GM10266 (cell line): ENCODE measurements at regions not wholly inside any gene's neighbourhood (a gene's known extent, or its start where the extent isn't known, plus 50 kb on each side); places are given as distances from the start of the nearest gene placed in this dataset.

Experiments
- DNase-seq: peaks from one replicate; pipeline ENCODE4 v3.0.0; 2012; ENCODE audit errors: extremely low spot score
- TF ChIP-seq, protein P1 (sequence below): IDR thresholded peaks from 2 replicates; pipeline ENCODE4 v1.5.1; 2012; ENCODE audit warnings: mild to moderate bottlenecking, low read depth; ENCODE audit not compliant: control insufficient read depth, insufficient read depth; ENCODE audit errors: missing control alignments

DNA sequence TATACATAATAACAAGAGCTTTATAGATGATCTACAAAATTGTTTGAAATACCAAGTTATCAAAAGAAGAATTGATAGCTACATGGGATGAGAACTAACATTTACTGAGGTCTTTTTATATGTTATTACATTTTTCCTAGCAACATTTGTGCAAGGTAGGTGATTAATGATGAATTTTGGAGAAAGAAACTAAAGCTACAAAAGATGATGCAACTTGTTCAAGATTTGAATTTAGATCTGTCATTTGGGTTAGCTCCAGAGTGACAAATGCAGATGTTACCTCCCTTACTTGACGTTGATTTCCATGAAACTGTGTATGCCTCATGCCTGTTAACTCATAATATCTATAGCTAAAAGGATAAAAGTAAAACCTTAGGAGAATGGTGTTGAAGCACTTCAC, 84.5 kb upstream of the EYA4 start:
- TF ChIP-seq, protein P1, sequence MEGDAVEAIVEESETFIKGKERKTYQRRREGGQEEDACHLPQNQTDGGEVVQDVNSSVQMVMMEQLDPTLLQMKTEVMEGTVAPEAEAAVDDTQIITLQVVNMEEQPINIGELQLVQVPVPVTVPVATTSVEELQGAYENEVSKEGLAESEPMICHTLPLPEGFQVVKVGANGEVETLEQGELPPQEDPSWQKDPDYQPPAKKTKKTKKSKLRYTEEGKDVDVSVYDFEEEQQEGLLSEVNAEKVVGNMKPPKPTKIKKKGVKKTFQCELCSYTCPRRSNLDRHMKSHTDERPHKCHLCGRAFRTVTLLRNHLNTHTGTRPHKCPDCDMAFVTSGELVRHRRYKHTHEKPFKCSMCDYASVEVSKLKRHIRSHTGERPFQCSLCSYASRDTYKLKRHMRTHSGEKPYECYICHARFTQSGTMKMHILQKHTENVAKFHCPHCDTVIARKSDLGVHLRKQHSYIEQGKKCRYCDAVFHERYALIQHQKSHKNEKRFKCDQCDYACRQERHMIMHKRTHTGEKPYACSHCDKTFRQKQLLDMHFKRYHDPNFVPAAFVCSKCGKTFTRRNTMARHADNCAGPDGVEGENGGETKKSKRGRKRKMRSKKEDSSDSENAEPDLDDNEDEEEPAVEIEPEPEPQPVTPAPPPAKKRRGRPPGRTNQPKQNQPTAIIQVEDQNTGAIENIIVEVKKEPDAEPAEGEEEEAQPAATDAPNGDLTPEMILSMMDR = no peak

DNA sequence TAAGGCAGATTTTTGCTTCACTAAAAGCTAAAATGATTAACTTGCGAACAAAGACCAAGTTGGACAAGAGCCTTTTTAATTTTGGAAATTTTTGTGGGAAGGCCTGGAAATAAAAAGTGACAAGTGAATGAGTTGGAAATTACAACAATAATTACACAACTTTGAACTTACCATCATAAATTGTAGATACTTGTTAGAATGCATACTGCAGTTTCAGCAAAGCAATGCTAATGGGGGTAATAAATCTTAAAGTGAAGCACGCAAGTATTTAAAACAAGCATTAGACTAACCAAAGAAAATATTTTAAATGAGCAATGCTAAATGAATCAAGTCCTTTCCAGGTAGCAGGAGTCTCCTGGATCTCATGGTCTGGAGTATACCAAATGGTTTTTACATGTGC, 83.2 kb upstream of the EYA4 start:
- no peak for DNase-seq
- TF ChIP-seq, protein P1 = no peak

More for the DNA sequence above, 84.5 kb upstream of the EYA4 start:
- DNase-seq = no peak

DNA sequence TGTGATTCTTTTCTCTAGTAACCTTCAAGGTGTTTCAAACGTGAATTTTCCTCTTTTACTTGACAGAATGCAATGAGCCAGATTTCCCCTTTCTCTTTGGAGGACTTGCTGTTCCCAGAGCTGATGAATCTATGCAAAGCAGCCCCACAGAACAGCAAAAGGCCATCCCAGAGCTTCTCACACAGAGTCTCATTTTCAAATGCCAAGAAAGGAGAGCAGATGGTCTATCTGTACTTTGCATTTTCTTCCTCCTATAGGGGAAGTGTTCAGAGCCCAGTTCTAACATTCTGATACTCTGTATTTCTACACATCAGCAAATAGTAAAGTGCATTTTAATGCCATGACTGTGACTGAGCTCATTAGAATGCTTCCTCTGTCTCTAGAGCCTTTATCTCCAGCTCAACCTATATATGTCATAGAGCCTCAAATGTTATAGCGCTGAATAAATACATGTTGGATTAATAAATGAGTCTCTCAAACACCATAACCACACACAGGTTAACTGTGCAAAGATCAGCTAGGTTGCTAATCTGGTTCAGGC, 81.8 kb upstream of the EYA4 start:
- TF ChIP-seq, protein P1 = no peak
- DNase-seq = no peak

DNA sequence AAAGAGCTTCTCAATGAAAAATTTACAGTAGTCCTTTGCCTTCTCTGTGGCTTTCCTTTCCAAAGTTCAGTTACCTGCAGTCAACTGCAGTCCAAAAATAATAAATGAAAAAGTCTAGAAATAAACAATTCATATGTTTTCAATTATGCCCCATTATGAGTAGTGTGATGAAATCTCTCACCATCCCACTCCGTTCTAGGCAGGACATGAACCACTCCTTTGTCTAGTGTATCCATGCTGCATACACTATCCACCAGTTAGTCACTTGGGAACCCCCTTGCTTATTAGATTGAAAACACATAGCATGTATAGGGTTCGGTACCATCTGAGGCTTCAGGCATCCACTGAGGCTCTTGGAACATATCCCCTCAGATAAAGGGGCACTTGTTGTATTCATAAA, 80.6 kb upstream of the EYA4 start:
- TF ChIP-seq, protein P1 = no peak
- no peak for DNase-seq

DNA sequence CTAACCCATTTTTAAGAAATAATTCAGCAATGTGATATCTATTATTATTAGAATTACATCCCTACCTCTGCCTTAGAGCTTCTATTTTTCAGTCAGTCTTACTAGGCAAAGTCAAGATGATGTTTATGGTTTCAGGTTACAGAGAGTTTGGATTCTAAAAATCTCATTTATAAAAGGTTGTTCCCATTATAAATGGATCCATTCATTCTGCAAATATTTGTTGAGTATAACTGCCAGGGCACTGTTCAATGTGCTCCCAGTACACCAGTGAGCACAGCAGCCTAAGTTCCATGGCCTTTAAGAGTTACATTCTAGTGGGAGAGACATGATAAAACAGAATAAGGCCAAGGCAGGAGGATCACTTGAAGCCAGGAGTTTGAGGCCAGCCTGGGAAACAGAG, 75.9 kb upstream of the EYA4 start:
- no peak for DNase-seq
- TF ChIP-seq, protein P1 = no peak

DNA sequence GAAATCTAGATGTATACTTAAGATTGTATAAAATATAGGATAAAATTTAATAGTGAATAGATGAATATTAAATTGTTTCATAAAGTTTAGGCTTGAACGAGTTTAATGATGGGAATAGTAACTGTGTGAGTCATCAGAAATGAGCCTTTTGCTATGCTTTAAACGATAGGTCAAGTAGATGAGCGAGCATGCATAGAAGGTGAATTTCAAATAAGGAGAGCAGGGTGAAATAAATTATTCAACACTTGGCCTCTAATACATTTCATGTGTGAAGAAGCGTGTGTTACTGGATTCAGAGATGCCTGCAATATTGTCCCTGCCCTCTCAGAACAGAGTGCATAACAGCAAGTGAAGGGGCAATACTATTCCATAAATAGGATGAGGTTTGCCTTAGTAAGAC, 74.4 kb upstream of the EYA4 start:
- no peak for DNase-seq
- TF ChIP-seq, protein P1 = no peak

DNA sequence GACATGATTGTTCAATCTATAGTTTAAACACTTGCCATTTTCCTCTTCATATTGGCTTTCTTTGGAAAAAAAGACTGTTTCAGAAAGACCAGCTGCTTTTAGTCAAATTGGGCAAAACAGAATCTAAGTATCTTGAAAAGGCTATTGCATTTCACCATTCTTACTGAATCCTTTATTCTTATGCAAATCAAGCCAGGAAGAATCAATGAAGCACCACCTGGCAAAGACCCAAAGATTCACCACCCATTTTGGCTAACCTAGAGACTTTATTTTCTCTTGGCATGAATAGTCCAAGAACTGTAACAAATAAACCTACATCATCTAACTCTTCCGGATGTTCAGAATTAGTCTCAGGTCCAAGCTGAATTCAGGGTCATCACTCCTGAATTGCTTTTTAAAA, 71.3 kb upstream of the EYA4 start:
- no peak for DNase-seq
- TF ChIP-seq, protein P1 = no peak
